ENCODE measurements at regions not wholly inside any gene's neighbourhood (a gene's known extent, or its start where the extent isn't known, plus 50 kb on each side); places are given as distances from the start of the nearest gene placed in this dataset.

- no peak for DNase-seq (ENCODE audit: low read depth)
Measured at GRCh38 chr5:5685737-5686136, 263.3 kb downstream of the ICE1 start.

GRCh38 chr5:5683174-5683573 lies 260.7 kb downstream of the ICE1 start:
- no peak for DNase-seq (ENCODE audit: low read depth)

- DNase-seq (ENCODE audit: low read depth) = peak; percentile 36
Measured at GRCh38 chr5:5678909-5679308, 256.4 kb downstream of the ICE1 start.

GRCh38 chr5:5677738-5678137 lies 255.3 kb downstream of the ICE1 start:
- DNase-seq (ENCODE audit: low read depth) = no peak

GRCh38 chr5:5676218-5676617 lies 253.7 kb downstream of the ICE1 start:
- DNase-seq (ENCODE audit: low read depth) = no peak

- DNase-seq (ENCODE audit: low read depth) = no peak
Measured at GRCh38 chr5:5675511-5675910, 253.0 kb downstream of the ICE1 start.

- DNase-seq (ENCODE audit: low read depth) = no peak
Measured at GRCh38 chr5:5671823-5672222, 249.3 kb downstream of the ICE1 start.

- DNase-seq (ENCODE audit: low read depth) = peak; percentile 8
Measured at GRCh38 chr5:5667136-5667554, 244.7 kb downstream of the ICE1 start.

- no peak for DNase-seq (ENCODE audit: low read depth)
Measured at GRCh38 chr5:5666369-5666768, 243.9 kb downstream of the ICE1 start.

- no peak for DNase-seq (ENCODE audit: low read depth)
Measured at GRCh38 chr5:5666076-5666365, 243.5 kb downstream of the ICE1 start.

GRCh38 chr5:5665225-5666075 lies 243.0 kb downstream of the ICE1 start:
- DNase-seq (ENCODE audit: low read depth) = peak; percentile 7

- DNase-seq (ENCODE audit: low read depth) = no peak
Measured at GRCh38 chr5:5658889-5659465, 236.5 kb downstream of the ICE1 start.

GRCh38 chr5:5658226-5658625 lies 235.7 kb downstream of the ICE1 start:
- DNase-seq (ENCODE audit: low read depth) = peak; percentile 83

GRCh38 chr5:5652181-5652580 lies 229.7 kb downstream of the ICE1 start:
- no peak for DNase-seq (ENCODE audit: low read depth)

GRCh38 chr5:5650949-5651348 lies 228.5 kb downstream of the ICE1 start:
- no peak for DNase-seq (ENCODE audit: low read depth)

GRCh38 chr5:5650242-5650641 lies 227.8 kb downstream of the ICE1 start:
- DNase-seq (ENCODE audit: low read depth) = no peak

- no peak for DNase-seq (ENCODE audit: low read depth)
Measured at GRCh38 chr5:5649641-5650040, 227.2 kb downstream of the ICE1 start.

- no peak for DNase-seq (ENCODE audit: low read depth)
Measured at GRCh38 chr5:5648694-5649093, 226.2 kb downstream of the ICE1 start.

GRCh38 chr5:5645891-5646290 lies 223.4 kb downstream of the ICE1 start:
- no peak for DNase-seq (ENCODE audit: low read depth)

GRCh38 chr5:5645198-5645597 lies 222.7 kb downstream of the ICE1 start:
- DNase-seq (ENCODE audit: low read depth) = no peak

- DNase-seq (ENCODE audit: low read depth) = no peak
Measured at GRCh38 chr5:5644249-5644648, 221.8 kb downstream of the ICE1 start.

GRCh38 chr5:5643481-5643880 lies 221.0 kb downstream of the ICE1 start:
- no peak for DNase-seq (ENCODE audit: low read depth)

- DNase-seq (ENCODE audit: low read depth) = no peak
Measured at GRCh38 chr5:5638211-5638610, 215.7 kb downstream of the ICE1 start.

GRCh38 chr5:5637173-5637572 lies 214.7 kb downstream of the ICE1 start:
- no peak for DNase-seq (ENCODE audit: low read depth)
